MM.1S (cell line): ENCODE measurements at regions not wholly inside any gene's neighbourhood (a gene's known extent, or its start where the extent isn't known, plus 50 kb on each side); places are given as distances from the start of the nearest gene placed in this dataset.

Experiments
- DNase-seq: peaks from one replicate; pipeline ENCODE4 v3.0.0-alpha.2; 2015
- H2AFZ ChIP-seq: fragments of 300-600 bp; sonication (generic); 2 replicates; pipeline ENCODE4 v1.6.0; 2016; ENCODE audit warnings: antibody characterized with exemption, low read length
- H3F3A ChIP-seq: fragments of 300-600 bp; sonication (generic); 2 replicates; pipeline ENCODE4 v1.6.1; 2016; ENCODE audit warnings: mild to moderate bottlenecking, antibody characterized with exemption, low read length, moderate library complexity, mixed read lengths; ENCODE audit not compliant: insufficient read depth
- H3K27ac ChIP-seq: fragments of 300-600 bp; sonication (generic); 2 replicates; pipeline ENCODE4 v1.5.1; 2016; ENCODE audit warnings: mild to moderate bottlenecking, low read length
- H3K27me3 ChIP-seq: fragments of 300-600 bp; sonication (generic); replicated peaks from 2 replicates; pipeline ENCODE4 v1.6.0; 2016; ENCODE audit warnings: low read length; ENCODE audit not compliant: insufficient read depth
- H3K36me3 ChIP-seq: fragments of 300-600 bp; sonication (generic); replicated peaks from 2 replicates; pipeline ENCODE4 v1.6.1; 2016; ENCODE audit warnings: mild to moderate bottlenecking, low read length, mixed read lengths; ENCODE audit not compliant: insufficient read depth
- H3K4me1 ChIP-seq: fragments of 300-600 bp; sonication (generic); 2 replicates; pipeline ENCODE4 v1.6.1; 2016; ENCODE audit warnings: low read length, mixed read lengths
- H3K4me2 ChIP-seq: fragments of 300-600 bp; sonication (generic); 2 replicates; pipeline ENCODE4 v1.6.0; 2016; ENCODE audit warnings: low read depth, low read length
- H3K4me3 ChIP-seq: fragments of 300-600 bp; sonication (generic); 2 replicates; pipeline ENCODE4 v1.5.1; 2016; ENCODE audit warnings: low read length, mixed read lengths
- H3K79me2 ChIP-seq: fragments of 300-600 bp; sonication (generic); 2 replicates; pipeline ENCODE4 v1.6.1; 2016; ENCODE audit warnings: mixed run types, low read length, mixed read lengths
- H3K9ac ChIP-seq: fragments of 300-600 bp; sonication (generic); 2 replicates; pipeline ENCODE4 v1.6.1; 2016; ENCODE audit warnings: low read length, mixed read lengths
- H3K9me2 ChIP-seq: fragments of 300-600 bp; sonication (generic); replicated peaks from 2 replicates; pipeline ENCODE4 v1.6.1; 2016; ENCODE audit warnings: mild to moderate bottlenecking, low read length, mixed read lengths; ENCODE audit not compliant: insufficient read depth
- H3K9me3 ChIP-seq: fragments of 300-600 bp; sonication (generic); replicated peaks from 2 replicates; pipeline ENCODE4 v1.6.1; 2016; ENCODE audit warnings: mild to moderate bottlenecking, low read length, mixed read lengths; ENCODE audit not compliant: insufficient read depth
- H4K20me1 ChIP-seq: fragments of 300-600 bp; sonication (generic); 2 replicates; pipeline ENCODE4 v1.6.1; 2016; ENCODE audit warnings: mild to moderate bottlenecking, low read length, moderate library complexity, mixed read lengths; ENCODE audit not compliant: insufficient read depth
- EZH2 ChIP-seq: fragments of 300-600 bp; sonication (generic); optimal IDR thresholded peaks from 2 replicates; pipeline ENCODE3; 2017; ENCODE audit warnings: low read depth, mild to moderate bottlenecking, antibody characterized with exemption, low read length, mixed read lengths
- EZH2phosphoT487 ChIP-seq: fragments of 300-600 bp; sonication (generic); IDR thresholded peaks from 2 replicates; pipeline ENCODE4 v1.6.1; 2018; ENCODE audit warnings: antibody characterized with exemption, low read length
- TF ChIP-seq, protein P1 (sequence below): fragments of 300-600 bp; sonication (generic); IDR thresholded peaks from 2 replicates; pipeline ENCODE4 v1.5.1; 2016; ENCODE audit warnings: antibody characterized with exemption, low read length, mixed read lengths

DNA sequence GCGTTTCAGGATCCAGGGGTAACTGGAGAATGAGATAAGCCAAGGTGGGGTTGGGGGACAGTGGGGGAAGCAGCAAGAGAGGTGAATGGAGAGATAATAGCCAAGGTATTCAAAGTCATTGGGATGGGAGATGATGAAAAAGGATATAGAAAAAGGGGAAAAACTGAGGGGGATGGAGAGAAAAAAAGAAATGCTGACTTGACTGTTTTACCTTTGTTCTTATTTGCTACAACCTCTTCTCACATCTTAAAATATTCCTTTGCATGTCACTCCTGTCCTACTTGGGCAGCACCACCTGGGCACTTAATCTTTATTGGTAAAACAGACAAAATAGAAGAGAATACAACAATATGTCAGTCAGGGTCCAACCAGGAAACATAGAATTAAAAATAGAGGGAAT is 56.0 kb upstream of the FNDC3A start:
- no peaks in the 10 kb centered on the region for H4K20me1 ChIP-seq
- no peaks in the 10 kb centered on the region for H3K27me3 ChIP-seq
- H3K4me2 ChIP-seq, result no peak overlapping the region
- no peaks in the 10 kb centered on the region for H3K9me2 ChIP-seq
- TF ChIP-seq EZH2phosphoT487, result no peak
- TF ChIP-seq, protein P1, sequence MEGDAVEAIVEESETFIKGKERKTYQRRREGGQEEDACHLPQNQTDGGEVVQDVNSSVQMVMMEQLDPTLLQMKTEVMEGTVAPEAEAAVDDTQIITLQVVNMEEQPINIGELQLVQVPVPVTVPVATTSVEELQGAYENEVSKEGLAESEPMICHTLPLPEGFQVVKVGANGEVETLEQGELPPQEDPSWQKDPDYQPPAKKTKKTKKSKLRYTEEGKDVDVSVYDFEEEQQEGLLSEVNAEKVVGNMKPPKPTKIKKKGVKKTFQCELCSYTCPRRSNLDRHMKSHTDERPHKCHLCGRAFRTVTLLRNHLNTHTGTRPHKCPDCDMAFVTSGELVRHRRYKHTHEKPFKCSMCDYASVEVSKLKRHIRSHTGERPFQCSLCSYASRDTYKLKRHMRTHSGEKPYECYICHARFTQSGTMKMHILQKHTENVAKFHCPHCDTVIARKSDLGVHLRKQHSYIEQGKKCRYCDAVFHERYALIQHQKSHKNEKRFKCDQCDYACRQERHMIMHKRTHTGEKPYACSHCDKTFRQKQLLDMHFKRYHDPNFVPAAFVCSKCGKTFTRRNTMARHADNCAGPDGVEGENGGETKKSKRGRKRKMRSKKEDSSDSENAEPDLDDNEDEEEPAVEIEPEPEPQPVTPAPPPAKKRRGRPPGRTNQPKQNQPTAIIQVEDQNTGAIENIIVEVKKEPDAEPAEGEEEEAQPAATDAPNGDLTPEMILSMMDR, result no peak
- no peak for TF ChIP-seq EZH2
- no peak overlapping the region for H3K9ac ChIP-seq
- DNase-seq, result no peak
- no peak overlapping the region for H2AFZ ChIP-seq
- no peaks in the 10 kb centered on the region for H3K79me2 ChIP-seq
- no peaks in the 10 kb centered on the region for H3K4me1 ChIP-seq
- no peaks in the 10 kb centered on the region for H3K36me3 ChIP-seq
- H3K9me3 ChIP-seq, result no peaks in the 10 kb centered on the region
- no peak overlapping the region for H3K27ac ChIP-seq
- no peaks in the 10 kb centered on the region for H3F3A ChIP-seq
- H3K4me3 ChIP-seq, result no peak overlapping the region

- no peaks in the 10 kb centered on the region for H3K9me2 ChIP-seq
- H3K27me3 ChIP-seq, result no peaks in the 10 kb centered on the region
- H3K27ac ChIP-seq, result no peak overlapping the region
- H3K9me3 ChIP-seq, result no peaks in the 10 kb centered on the region
- H4K20me1 ChIP-seq, result no peaks in the 10 kb centered on the region
- H3K9ac ChIP-seq, result no peak overlapping the region
- no peaks in the 10 kb centered on the region for H3K79me2 ChIP-seq
- H3K36me3 ChIP-seq, result no peaks in the 10 kb centered on the region
- no peaks in the 10 kb centered on the region for H3F3A ChIP-seq
- H2AFZ ChIP-seq, result no peak overlapping the region
- H3K4me2 ChIP-seq, result no peak overlapping the region
- no peaks in the 10 kb centered on the region for H3K4me1 ChIP-seq
- TF ChIP-seq, protein P1, result no peak
- TF ChIP-seq EZH2 (no peak), EZH2phosphoT487 (no peak)
- DNase-seq, result no peak
- H3K4me3 ChIP-seq, result no peak overlapping the region
Observed at GRCh38 chr13:48920730-48921129, 55.0 kb upstream of the FNDC3A start.

DNA sequence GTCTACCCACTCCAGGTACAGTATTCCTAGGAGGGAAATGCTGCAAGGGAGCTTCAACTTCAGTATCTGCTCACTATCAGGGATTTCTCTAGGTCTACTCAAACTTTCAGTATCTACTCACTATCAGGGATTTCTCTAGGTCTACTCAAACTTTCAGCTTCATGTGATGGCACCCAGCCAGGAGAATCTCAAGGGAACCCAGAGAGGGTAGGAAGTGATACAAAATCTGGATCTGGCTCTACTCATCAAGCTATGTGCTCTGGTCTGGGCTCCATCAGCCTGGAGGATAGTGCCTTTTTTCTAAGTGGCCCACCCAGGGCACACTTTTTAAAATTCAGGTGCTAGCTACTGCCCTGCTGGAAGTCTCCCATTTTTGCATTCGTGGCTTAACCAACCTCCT is 52.3 kb upstream of the FNDC3A start:
- TF ChIP-seq EZH2phosphoT487 (no peak), EZH2 (no peak)
- TF ChIP-seq, protein P1, result no peak
- DNase-seq, result no peak
- Histone ChIP-seq H3K27ac (no peak overlapping the region), H3K27me3 (no peaks in the 10 kb centered on the region), H2AFZ (no peak overlapping the region), H3K9ac (no peak overlapping the region), H3K4me2 (no peak overlapping the region), H3F3A (no peaks in the 10 kb centered on the region), H3K36me3 (no peaks in the 10 kb centered on the region), H3K4me3 (no peak overlapping the region), H3K9me2 (no peaks in the 10 kb centered on the region), H4K20me1 (no peaks in the 10 kb centered on the region), H3K79me2 (no peaks in the 10 kb centered on the region), H3K4me1 (no peaks in the 10 kb centered on the region), H3K9me3 (no peaks in the 10 kb centered on the region)

GRCh38 chr13:48925001-48925400 is 50.7 kb upstream of the FNDC3A start:
- Histone ChIP-seq H3K4me1 (no peaks in the 10 kb centered on the region), H3K4me3 (no peak overlapping the region), H3K9ac (no peak overlapping the region)

More at GRCh38 chr13:48925001-48925400, 50.7 kb upstream of the FNDC3A start:
- TF ChIP-seq, protein P1, result no peak
- TF ChIP-seq EZH2phosphoT487 (no peak), EZH2 (no peak)
- H4K20me1 ChIP-seq, result no peaks in the 10 kb centered on the region
- no peak overlapping the region for H3K27ac ChIP-seq
- no peaks in the 10 kb centered on the region for H3K79me2 ChIP-seq
- H3K9me2 ChIP-seq, result no peaks in the 10 kb centered on the region
- H3K4me2 ChIP-seq, result no peak overlapping the region
- no peaks in the 10 kb centered on the region for H3K9me3 ChIP-seq
- H3K36me3 ChIP-seq, result no peaks in the 10 kb centered on the region
- no peak overlapping the region for H2AFZ ChIP-seq
- no peaks in the 10 kb centered on the region for H3F3A ChIP-seq
- H3K27me3 ChIP-seq, result no peaks in the 10 kb centered on the region
- DNase-seq, result no peak
